Mesendoderm (in vitro differentiated cells): ENCODE measurements at regions not wholly inside any gene's neighbourhood (a gene's known extent, or its start where the extent isn't known, plus 50 kb on each side); places are given as distances from the start of the nearest gene placed in this dataset. TPM values are rescaled to one million over a fixed set of nuclear protein-coding genes. Genes with fewer than 3 reads are reported as not detected.

Experiments
- small RNA-seq: library from polyadenylated mRNA; stranded (forward); fragments of <200 nt; extraction: miRNeasy Mini kit (QIAGEN cat#:217004); gene quantifications from one replicate; pipeline ENCODE3, GENCODE V24; 2013; ENCODE audit not compliant: insufficient read depth

Small RNAs in the stretch of these regions (small RNA-seq; reads per million reads assigned to genes)
- not detected for gene RN7SKP46
